ENCODE measurements at regions not wholly inside any gene's neighbourhood (a gene's known extent, or its start where the extent isn't known, plus 50 kb on each side); places are given as distances from the start of the nearest gene placed in this dataset.

- Histone ChIP-seq H3K9me1 (ENCODE audit: insufficient read depth, low read length) (peaks cover 2% of the 10 kb centered on the region; the same call in 1 of the 2 replicates), H2BK120ac (ENCODE audit: low read depth, low read length) (no peak overlapping the region), H3K27me3 (ENCODE audit: control insufficient read depth, insufficient read depth, low read length) (no peaks in the 10 kb centered on the region), H4K5ac (ENCODE audit: low read depth, low read length) (no peak overlapping the region), H2BK5ac (ENCODE audit: low read depth, low read length, poor library complexity, severe bottlenecking) (no peak overlapping the region), H3K23ac (ENCODE audit: low read depth, low read length) (no peak overlapping the region), H3K9ac (ENCODE audit: low read depth, low read length) (no peak overlapping the region), H3K4me1 (ENCODE audit: control insufficient read depth, insufficient read depth, low read length) (no peaks in the 10 kb centered on the region), H3K4me2 (ENCODE audit: low read depth, low read length) (no peak overlapping the region), H3K4ac (ENCODE audit: low read depth, low read length) (no peak overlapping the region), H3K79me1 (ENCODE audit: low read depth in 1 of 2, low read length in 2 of 2) (no peaks in the 10 kb centered on the region), H2AK5ac (ENCODE audit: low read depth, low read length) (no peak overlapping the region), H4K91ac (ENCODE audit: insufficient read depth, low read depth, low read length) (no peak overlapping the region), H3K9me3 (ENCODE audit: control insufficient read depth, insufficient read depth, low read length) (no peaks in the 10 kb centered on the region), H4K20me1 (ENCODE audit: insufficient read depth, low read length) (no peaks in the 10 kb centered on the region), H2AK9ac (replicated peaks; ENCODE audit: low read depth, low read length, poor library complexity) (no peak overlapping the region), H3K56ac (ENCODE audit: extremely low read depth, insufficient read depth, low read length) (no peak overlapping the region), H2AFZ (replicated peaks; ENCODE audit: low read length, poor library complexity) (no peak overlapping the region), H2BK20ac (ENCODE audit: low read depth, low read length) (no peak overlapping the region), H3K27ac (ENCODE audit: insufficient read depth, low read length) (no peak overlapping the region), H3K14ac (replicated peaks; ENCODE audit: low read depth, low read length) (no peak overlapping the region), H4K8ac (ENCODE audit: low read depth in 2 of 2, low read length in 2 of 2) (no peak overlapping the region), H2BK15ac (ENCODE audit: low read depth, low read length) (no peak overlapping the region), H3K4me3 (ENCODE audit: insufficient read depth, low read depth, low read length) (no peak overlapping the region), H3K18ac (ENCODE audit: low read depth, low read length) (no peak overlapping the region), H3K36me3 (ENCODE audit: control insufficient read depth, insufficient read depth, low read length) (no peaks in the 10 kb centered on the region)
- DNase-seq (no peak), ATAC-seq (ENCODE audit: low read depth) (no peak)
- WGBS, 2 experiments (ENCODE audit: extremely low coverage in 2 of 2, insufficient read length in 1 of 2): 47% methylated on average over 3 of the region's 11 CpGs; no CpG with 5 or more reads in 1 of the 2 experiments
- intact Hi-C loops (cut with micrococcal nuclease) (loop anchor here (10.0 kb wide), 1 partner anchor 1052 kb away; no protein-coding TSS in a partner anchor), in situ Hi-C loops (cut with MboI; ENCODE audit: low sequenced_read_pairs) (loop anchor here (25.0 kb wide), 1 partner anchor 624 kb away; no protein-coding TSS in a partner anchor), dilution Hi-C loops (cut with HindIII; ENCODE audit: low sequenced_read_pairs, unreplicated experiment) (no loop called here)
- no peak for TF ChIP-seq NFE2L2 (IDR thresholded peaks at IDR 0.05; ENCODE audit: low read depth, low read length)
- TF ChIP-seq RAD21 (IDR thresholded peaks at IDR 0.05; ENCODE audit: low read length): no peak
- peak; percentile 37; the same call in 1 of the 2 replicates for TF ChIP-seq CEBPB (IDR thresholded peaks at IDR 0.05; ENCODE audit: low read depth, low read length)
- no peak for TF ChIP-seq USF2 (IDR thresholded peaks at IDR 0.05; ENCODE audit: low read depth, low read length)
- no peak for TF ChIP-seq CTCF (conservative IDR thresholded peaks at IDR 0.05; ENCODE audit: low read depth, low read length)
- TF ChIP-seq BHLHE40 (IDR thresholded peaks at IDR 0.05; ENCODE audit: low read depth, low read length): no peak
- no peak for TF ChIP-seq CHD1 (IDR thresholded peaks at IDR 0.05; ENCODE audit: low read depth, low read length)
- BruUV-seq (replicated peaks): no TSS peak
- POLR2A ChIA-PET (ENCODE audit: unreplicated experiment): no interaction called here
- CTCF ChIA-PET: no interaction called here
Observed at GRCh38 chr21:15486460-15487195, 243.2 kb upstream of the USP25 start.

Data from IMR-90 (cell line).